SU-DHL-6 (cell line): ENCODE measurements at regions not wholly inside any gene's neighbourhood (a gene's known extent, or its start where the extent isn't known, plus 50 kb on each side); places are given as distances from the start of the nearest gene placed in this dataset.

ENCODE experiments used
- CTCF ChIP-seq: fragments of 200-600 bp; sonication (generic); IDR thresholded peaks from one replicate; pipeline ENCODE4 v1.5.1; 2017; ENCODE audit warnings: antibody characterized with exemption, mild to moderate bottlenecking, low read length, moderate library complexity; ENCODE audit not compliant: insufficient read depth, poor library complexity, severe bottlenecking
- EZH2phosphoT487 ChIP-seq: fragments of 200-600 bp; sonication (generic), shearing (Covaris generic); conservative IDR thresholded peaks from 2 replicates; pipeline ENCODE4 v1.6.1; 2018; ENCODE audit warnings: mild to moderate bottlenecking, antibody characterized with exemption, low read length, moderate library complexity, mixed read lengths

- TF ChIP-seq CTCF (no peak), EZH2phosphoT487 (no peak)
These were observed 184.2 kb downstream of the NR2F2 start for GRCh38 chr15:96514607-96515285.
